MM.1S (cell line): ENCODE measurements at regions not wholly inside any gene's neighbourhood (a gene's known extent, or its start where the extent isn't known, plus 50 kb on each side); places are given as distances from the start of the nearest gene placed in this dataset.

ENCODE experiments used
- DNase-seq: peaks from one replicate; pipeline ENCODE4 v3.0.0-alpha.2; 2015
- H2AFZ ChIP-seq: fragments of 300-600 bp; sonication (generic); 2 replicates; pipeline ENCODE4 v1.6.0; 2016; ENCODE audit warnings: antibody characterized with exemption, low read length
- H3F3A ChIP-seq: fragments of 300-600 bp; sonication (generic); 2 replicates; pipeline ENCODE4 v1.6.1; 2016; ENCODE audit warnings: mild to moderate bottlenecking, antibody characterized with exemption, low read length, moderate library complexity, mixed read lengths; ENCODE audit not compliant: insufficient read depth
- H3K27ac ChIP-seq: fragments of 300-600 bp; sonication (generic); 2 replicates; pipeline ENCODE4 v1.5.1; 2016; ENCODE audit warnings: mild to moderate bottlenecking, low read length
- H3K27me3 ChIP-seq: fragments of 300-600 bp; sonication (generic); replicated peaks from 2 replicates; pipeline ENCODE4 v1.6.0; 2016; ENCODE audit warnings: low read length; ENCODE audit not compliant: insufficient read depth
- H3K36me3 ChIP-seq: fragments of 300-600 bp; sonication (generic); replicated peaks from 2 replicates; pipeline ENCODE4 v1.6.1; 2016; ENCODE audit warnings: mild to moderate bottlenecking, low read length, mixed read lengths; ENCODE audit not compliant: insufficient read depth
- H3K4me1 ChIP-seq: fragments of 300-600 bp; sonication (generic); 2 replicates; pipeline ENCODE4 v1.6.1; 2016; ENCODE audit warnings: low read length, mixed read lengths
- H3K4me2 ChIP-seq: fragments of 300-600 bp; sonication (generic); 2 replicates; pipeline ENCODE4 v1.6.0; 2016; ENCODE audit warnings: low read depth, low read length
- H3K4me3 ChIP-seq: fragments of 300-600 bp; sonication (generic); 2 replicates; pipeline ENCODE4 v1.5.1; 2016; ENCODE audit warnings: low read length, mixed read lengths
- H3K79me2 ChIP-seq: fragments of 300-600 bp; sonication (generic); 2 replicates; pipeline ENCODE4 v1.6.1; 2016; ENCODE audit warnings: mixed run types, low read length, mixed read lengths
- H3K9ac ChIP-seq: fragments of 300-600 bp; sonication (generic); 2 replicates; pipeline ENCODE4 v1.6.1; 2016; ENCODE audit warnings: low read length, mixed read lengths
- H3K9me2 ChIP-seq: fragments of 300-600 bp; sonication (generic); replicated peaks from 2 replicates; pipeline ENCODE4 v1.6.1; 2016; ENCODE audit warnings: mild to moderate bottlenecking, low read length, mixed read lengths; ENCODE audit not compliant: insufficient read depth
- H3K9me3 ChIP-seq: fragments of 300-600 bp; sonication (generic); replicated peaks from 2 replicates; pipeline ENCODE4 v1.6.1; 2016; ENCODE audit warnings: mild to moderate bottlenecking, low read length, mixed read lengths; ENCODE audit not compliant: insufficient read depth
- H4K20me1 ChIP-seq: fragments of 300-600 bp; sonication (generic); 2 replicates; pipeline ENCODE4 v1.6.1; 2016; ENCODE audit warnings: mild to moderate bottlenecking, low read length, moderate library complexity, mixed read lengths; ENCODE audit not compliant: insufficient read depth
- CTCF ChIP-seq: fragments of 300-600 bp; sonication (generic); IDR thresholded peaks from 2 replicates; pipeline ENCODE4 v1.5.1; 2016; ENCODE audit warnings: antibody characterized with exemption, low read length, mixed read lengths
- EZH2 ChIP-seq: fragments of 300-600 bp; sonication (generic); optimal IDR thresholded peaks from 2 replicates; pipeline ENCODE3; 2017; ENCODE audit warnings: low read depth, mild to moderate bottlenecking, antibody characterized with exemption, low read length, mixed read lengths
- EZH2phosphoT487 ChIP-seq: fragments of 300-600 bp; sonication (generic); IDR thresholded peaks from 2 replicates; pipeline ENCODE4 v1.6.1; 2018; ENCODE audit warnings: antibody characterized with exemption, low read length

- Histone ChIP-seq H3K27ac (peak overlapping the region; percentile 22; the same call in 1 of the 2 replicates), H3K4me3 (peak overlapping the region; percentile 30; the same call in 1 of the 2 replicates), H2AFZ (peak overlapping the region; percentile 30), H3F3A (no peaks in the 10 kb centered on the region), H3K9ac (no peak overlapping the region), H3K4me1 (no peaks in the 10 kb centered on the region), H3K79me2 (no peaks in the 10 kb centered on the region), H3K27me3 (no peaks in the 10 kb centered on the region), H3K4me2 (peak overlapping the region; percentile 51; the same call in 1 of the 2 replicates), H3K9me3 (no peaks in the 10 kb centered on the region), H4K20me1 (no peaks in the 10 kb centered on the region), H3K36me3 (no peaks in the 10 kb centered on the region), H3K9me2 (no peaks in the 10 kb centered on the region)
- TF ChIP-seq EZH2 (no peak), CTCF (no peak), EZH2phosphoT487 (no peak)
- DNase-seq, result peak; percentile 56
Observed at GRCh38 chr10:52940921-52941320, 168.3 kb upstream of the MBL2 start.

- no peak overlapping the region for H3K9ac ChIP-seq
- no peaks in the 10 kb centered on the region for H3K4me1 ChIP-seq
- H3K9me2 ChIP-seq, result no peaks in the 10 kb centered on the region
- DNase-seq, result no peak
- no peak overlapping the region for H2AFZ ChIP-seq
- no peaks in the 10 kb centered on the region for H3F3A ChIP-seq
- H3K79me2 ChIP-seq, result no peaks in the 10 kb centered on the region
- H3K4me2 ChIP-seq, result no peak overlapping the region
- no peaks in the 10 kb centered on the region for H3K9me3 ChIP-seq
- no peak overlapping the region for H3K27ac ChIP-seq
- TF ChIP-seq EZH2phosphoT487, result no peak
- no peak overlapping the region for H3K4me3 ChIP-seq
- no peaks in the 10 kb centered on the region for H3K36me3 ChIP-seq
- H4K20me1 ChIP-seq, result no peaks in the 10 kb centered on the region
- no peaks in the 10 kb centered on the region for H3K27me3 ChIP-seq
Observed at GRCh38 chr10:52939894-52940293, 167.3 kb upstream of the MBL2 start.

GRCh38 chr10:52933748-52934147 lies 161.2 kb upstream of the MBL2 start:
- no peaks in the 10 kb centered on the region for H3F3A ChIP-seq
- H3K36me3 ChIP-seq, result no peaks in the 10 kb centered on the region
- H3K9ac ChIP-seq, result no peak overlapping the region
- H3K4me2 ChIP-seq, result no peak overlapping the region
- H3K9me3 ChIP-seq, result no peaks in the 10 kb centered on the region
- H3K27me3 ChIP-seq, result no peaks in the 10 kb centered on the region
- no peaks in the 10 kb centered on the region for H3K4me1 ChIP-seq
- no peak overlapping the region for H2AFZ ChIP-seq
- H3K9me2 ChIP-seq, result no peaks in the 10 kb centered on the region
- DNase-seq, result no peak
- H3K79me2 ChIP-seq, result no peaks in the 10 kb centered on the region
- H4K20me1 ChIP-seq, result no peaks in the 10 kb centered on the region
- no peak overlapping the region for H3K27ac ChIP-seq
- TF ChIP-seq CTCF (no peak), EZH2phosphoT487 (no peak), EZH2 (no peak)
- no peak overlapping the region for H3K4me3 ChIP-seq

- Histone ChIP-seq H3K4me1 (no peaks in the 10 kb centered on the region), H3K27me3 (no peaks in the 10 kb centered on the region), H3K4me2 (no peak overlapping the region), H2AFZ (no peak overlapping the region), H4K20me1 (no peaks in the 10 kb centered on the region), H3K36me3 (no peaks in the 10 kb centered on the region), H3K79me2 (no peaks in the 10 kb centered on the region), H3K9me2 (no peaks in the 10 kb centered on the region), H3K9me3 (no peaks in the 10 kb centered on the region), H3K27ac (no peak overlapping the region), H3K9ac (no peak overlapping the region), H3F3A (no peaks in the 10 kb centered on the region), H3K4me3 (no peak overlapping the region)
- no peak for TF ChIP-seq EZH2phosphoT487
- no peak for TF ChIP-seq CTCF
- no peak for TF ChIP-seq EZH2
- no peak for DNase-seq
Observed at GRCh38 chr10:52927678-52928077, 155.1 kb upstream of the MBL2 start.
